NCI-H146 treated with DMSO at 0.1 percent for 48 hours (cell line): ENCODE measurements at regions not wholly inside any gene's neighbourhood (a gene's known extent, or its start where the extent isn't known, plus 50 kb on each side); places are given as distances from the start of the nearest gene placed in this dataset.
"Not testable (repeated sequence)": the region's sequence is repeated elsewhere in the genome, so short reads cannot be mapped to it uniquely, and the experiment has no call there.

Source experiments
- DNase-seq: peaks from one replicate; lab custom pipeline; 2025; ENCODE audit not compliant: unreplicated experiment; lab: John Stamatoyannopoulos, UW

DNA sequence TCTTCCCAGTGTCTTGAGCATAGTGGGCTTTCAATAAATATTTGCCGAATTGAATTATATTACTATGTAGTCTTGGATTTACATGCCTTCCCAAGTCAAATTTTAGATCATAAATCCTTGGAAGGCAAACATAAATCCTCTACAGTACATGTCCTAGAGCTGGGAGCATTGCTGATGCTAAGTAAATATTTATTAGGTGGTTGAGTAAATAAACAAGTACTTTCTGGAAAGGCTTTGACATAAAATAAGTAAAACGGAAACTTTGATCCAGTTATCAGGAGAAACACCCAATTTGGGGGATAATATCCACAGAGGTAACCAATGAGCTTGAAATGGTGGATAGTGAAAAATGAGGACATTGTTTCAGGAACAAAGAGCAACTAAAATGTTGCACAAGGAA is 162.8 kb upstream of the SVIL start:
- DNase-seq, result no peak

DNA sequence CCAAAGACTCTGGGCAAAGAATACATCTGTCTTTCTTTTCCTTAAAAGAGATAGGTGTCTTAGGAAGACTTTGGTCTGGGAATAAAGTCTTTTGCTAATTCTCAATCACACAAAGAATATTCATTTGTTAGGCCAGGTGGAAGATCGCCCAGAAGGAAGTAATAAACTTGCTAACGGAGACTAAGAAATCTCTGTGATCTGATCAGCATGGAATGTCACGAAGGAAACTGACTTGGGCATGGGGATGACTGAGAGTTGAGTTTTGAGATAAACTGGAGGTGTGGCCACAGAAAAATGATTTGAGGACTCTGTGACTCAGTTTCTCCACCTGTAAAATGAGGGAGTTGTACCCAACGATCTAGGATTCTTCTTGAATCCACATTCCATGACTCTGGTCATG is 161.1 kb upstream of the SVIL start:
- DNase-seq, result no peak

DNA sequence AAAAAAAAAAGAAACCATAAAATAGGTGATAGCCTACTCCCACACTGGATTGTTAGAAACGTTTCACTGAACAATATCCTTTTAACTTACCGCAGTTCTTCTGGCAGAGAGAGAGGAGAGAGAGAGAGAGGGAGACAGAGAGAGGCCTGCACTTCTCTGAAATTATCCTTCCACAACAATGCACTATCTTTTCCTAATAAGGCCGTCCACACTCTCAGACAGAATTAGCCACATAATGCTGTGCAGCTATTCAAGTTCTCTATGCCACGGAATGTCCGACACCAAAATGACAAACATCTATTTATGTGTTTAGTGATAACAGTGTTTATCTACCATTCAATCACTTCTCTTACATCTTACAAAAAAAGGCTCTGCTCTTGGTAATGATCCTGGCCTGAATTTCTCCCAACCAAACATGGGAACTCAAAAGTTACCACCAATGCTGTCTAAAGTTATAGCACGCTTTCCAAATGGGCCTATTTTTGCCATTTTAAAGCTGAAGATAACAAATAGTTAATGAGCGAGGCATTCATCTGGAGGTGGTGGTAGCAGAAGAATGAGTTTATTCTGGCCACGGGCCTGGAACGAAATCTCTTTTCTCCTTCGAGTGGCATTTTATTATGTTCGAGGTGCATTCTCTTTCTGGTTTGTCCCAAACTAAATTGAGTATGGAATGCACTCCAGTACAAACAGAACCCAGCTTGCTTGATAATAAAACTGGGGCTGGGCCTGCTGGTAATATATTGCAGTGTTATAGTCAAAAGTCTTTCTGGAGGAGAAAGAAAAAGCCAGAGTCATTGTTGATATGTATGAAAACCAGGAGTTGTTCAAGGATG is 160.2 kb upstream of the SVIL start:
- no peak for DNase-seq

DNA sequence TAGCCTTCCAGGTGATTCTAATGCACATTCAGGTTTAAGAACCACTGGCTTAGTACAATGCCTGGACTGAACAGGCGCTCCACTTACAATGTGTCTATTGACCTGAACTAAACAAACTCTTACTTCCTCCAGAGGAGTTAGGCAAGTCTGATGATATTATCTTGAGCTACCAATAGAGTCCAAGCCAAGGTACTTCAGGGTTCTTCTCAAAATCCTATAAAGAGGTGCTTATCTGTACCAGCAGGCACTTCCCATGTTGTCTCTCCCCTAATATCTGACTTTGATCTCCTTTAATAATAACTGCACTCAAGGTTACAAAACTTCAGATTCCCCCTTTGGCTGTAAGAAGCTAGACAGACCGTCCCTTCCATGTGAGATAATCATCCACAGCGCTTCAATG is 157.0 kb upstream of the SVIL start:
- no peak for DNase-seq

DNA sequence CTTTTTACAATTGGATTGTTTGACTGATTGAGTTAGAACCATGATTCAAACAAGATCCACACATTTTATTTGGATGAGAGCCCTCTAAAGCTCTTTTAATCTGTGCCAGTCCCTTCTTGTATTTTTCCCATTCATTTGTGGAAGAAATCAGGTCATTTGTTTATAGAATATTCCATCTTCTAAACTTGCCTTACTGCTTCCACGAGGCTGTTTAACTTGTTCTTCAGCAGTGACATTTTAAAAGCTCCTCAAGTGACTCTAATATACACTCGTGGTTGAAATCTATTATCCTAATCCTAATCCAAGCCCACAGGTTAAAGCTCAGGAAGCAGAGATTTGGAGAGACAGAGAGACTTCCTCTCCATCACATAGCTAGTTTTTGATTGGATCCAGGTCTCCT is 155.4 kb upstream of the SVIL start:
- DNase-seq, result no peak

DNA sequence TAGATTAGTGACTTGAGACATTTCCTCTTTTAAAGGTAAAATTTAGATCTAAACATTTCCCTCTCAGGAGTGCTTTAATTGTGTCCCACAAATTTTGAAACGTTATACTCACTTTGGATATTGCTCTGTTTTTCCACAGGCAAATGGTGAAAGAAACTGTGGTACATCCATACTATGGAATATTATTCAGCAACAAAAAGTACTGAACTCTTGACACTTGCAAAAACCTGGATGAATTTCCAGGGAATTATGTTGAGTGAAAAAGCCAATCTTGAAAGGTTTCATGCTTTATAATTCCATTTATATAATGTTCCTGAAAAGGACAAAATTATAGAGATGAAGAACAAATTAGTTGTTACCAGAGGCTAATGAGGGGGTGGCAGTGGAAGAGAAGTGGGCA is 153.3 kb upstream of the SVIL start:
- no peak for DNase-seq

DNA sequence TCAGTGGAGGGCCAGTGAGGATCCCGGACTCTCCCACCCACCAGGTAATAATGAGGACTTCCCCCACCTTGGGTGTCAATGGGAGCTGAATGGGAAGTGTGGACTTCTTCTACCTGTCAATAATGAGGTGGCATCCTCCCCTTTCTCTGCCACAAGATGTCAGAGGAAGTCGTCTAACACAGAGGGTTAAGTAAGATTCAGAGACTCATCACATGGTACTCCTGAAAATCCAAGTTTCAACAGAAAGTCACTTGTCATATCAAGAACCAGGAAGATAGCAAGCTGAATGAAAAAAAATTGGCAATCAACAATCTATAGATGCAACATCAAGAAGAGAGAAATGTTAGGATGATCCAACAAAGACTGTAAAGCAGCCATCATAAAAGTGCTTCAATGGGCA is 150.9 kb upstream of the SVIL start:
- DNase-seq, result no peak

DNA sequence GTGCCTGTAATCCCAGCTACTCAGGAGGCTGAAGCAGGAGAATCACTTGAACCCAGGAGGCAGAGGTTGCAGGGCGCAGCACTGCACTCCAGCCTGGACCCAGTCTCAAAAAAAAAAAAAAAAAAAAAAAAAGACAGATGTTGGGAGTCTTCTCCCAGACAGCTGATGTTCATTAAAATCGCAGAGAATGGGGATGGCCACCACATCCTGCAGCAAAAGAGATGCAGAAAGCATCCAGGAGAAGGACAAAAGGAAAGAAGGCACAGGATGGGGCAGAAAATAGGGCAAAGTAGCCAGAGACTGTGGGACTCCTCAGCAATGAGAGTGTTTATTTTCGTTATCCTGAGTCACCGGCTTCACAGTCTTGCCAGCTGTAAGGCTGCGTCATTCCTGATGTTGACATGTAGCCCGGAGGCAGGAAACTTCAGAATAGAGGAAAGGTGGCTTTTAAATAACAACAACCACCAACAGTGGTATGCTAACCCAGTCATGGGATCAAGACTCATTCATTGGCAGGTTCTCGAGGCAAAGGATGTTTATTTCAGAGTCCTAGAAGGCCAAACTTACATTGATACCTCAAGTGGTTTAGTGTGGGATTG is 149.5 kb upstream of the SVIL start:
- no peak for DNase-seq

DNA sequence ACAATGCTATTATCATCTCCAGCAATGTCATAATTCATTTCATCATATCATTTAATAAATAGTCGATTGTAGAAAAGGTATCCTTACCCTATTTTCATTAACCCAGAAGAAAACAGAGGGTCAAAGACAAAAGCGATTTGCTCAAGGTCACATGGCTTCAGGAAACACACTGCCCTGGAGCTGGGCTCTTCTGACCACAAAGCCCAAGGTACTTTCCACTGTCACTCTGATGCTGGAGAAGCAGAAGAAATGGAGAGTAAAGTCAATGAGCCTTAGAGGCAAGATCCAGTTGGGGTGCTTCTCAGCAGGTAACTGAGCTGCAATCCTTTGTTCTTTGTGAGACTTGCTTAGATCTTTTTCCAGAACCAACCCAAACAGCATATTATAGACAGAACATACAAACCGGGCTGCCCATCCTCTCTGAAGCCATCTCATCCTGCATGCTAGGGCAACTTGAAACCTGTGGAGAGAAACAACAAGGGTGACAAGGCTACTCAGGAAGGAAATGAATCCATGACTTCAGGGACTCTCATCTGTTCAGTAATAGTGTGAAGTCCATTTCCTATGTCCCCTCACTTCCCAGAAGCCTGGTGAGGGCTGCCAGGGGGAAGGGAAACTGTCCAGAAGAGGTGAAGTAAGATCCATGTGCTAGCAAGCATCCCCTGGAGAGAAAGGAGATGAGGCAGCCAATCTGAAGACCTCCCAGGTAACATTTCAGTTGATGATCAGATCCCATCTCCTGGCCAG is 148.6 kb upstream of the SVIL start:
- DNase-seq, result no peak

DNA sequence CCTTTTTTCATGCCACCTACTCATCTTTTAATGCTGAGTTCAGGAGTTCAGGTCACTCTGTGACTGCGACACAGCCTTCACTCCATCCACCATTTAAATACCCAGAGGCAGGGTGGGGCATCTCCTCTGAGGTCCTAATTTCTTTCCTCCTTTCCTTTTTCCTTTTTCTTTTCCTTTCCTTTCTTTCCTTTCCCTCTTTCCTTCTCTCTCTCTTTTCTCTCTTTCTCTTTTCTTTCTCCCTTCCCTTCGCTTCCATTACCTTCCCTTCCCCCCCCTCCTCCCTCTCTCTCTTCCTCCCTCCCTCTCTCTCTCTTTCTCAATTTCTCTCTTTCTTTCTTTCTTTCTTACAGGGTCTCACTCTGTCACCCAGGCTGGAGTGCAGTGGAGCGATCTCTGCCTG is 145.9 kb upstream of the SVIL start:
- no peak for DNase-seq

DNA sequence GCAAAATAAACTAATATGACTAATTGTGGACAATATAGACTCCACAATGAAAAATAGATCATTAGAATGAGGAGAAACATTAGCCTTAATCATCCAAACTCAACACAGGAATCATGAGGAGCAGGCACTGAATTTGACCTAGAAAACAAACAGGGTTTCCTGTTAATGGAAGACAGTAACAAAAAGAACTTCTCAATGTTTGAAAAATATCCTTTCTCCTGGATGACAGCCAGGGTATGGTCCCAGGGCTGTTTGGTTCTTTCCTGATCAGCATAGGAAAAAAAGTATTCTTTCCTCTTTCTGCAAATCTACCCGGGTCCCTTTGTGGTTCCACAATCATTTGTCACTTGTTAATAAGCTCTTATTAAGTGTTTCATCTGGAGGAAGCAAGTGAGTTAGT is 145.3 kb upstream of the SVIL start:
- no peak for DNase-seq

DNA sequence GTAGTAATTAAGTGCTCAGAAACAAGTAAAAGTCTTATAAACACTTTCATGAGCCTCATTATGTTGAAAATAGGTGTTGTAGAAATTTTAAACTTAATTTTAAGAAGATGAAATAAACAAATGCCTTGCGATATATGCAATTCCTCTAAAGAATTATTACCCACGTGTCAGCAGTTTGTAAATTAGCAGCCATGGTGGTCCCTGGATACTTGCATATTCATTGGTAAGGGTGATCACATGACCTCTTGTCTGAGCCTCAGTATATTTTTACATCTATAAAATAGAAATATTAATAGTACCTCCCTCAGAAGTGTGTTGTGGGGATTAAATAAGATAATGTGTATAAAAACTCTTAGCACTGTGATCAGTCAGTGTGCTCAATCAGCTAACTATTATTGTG is 141.5 kb upstream of the SVIL start:
- no peak for DNase-seq

DNA sequence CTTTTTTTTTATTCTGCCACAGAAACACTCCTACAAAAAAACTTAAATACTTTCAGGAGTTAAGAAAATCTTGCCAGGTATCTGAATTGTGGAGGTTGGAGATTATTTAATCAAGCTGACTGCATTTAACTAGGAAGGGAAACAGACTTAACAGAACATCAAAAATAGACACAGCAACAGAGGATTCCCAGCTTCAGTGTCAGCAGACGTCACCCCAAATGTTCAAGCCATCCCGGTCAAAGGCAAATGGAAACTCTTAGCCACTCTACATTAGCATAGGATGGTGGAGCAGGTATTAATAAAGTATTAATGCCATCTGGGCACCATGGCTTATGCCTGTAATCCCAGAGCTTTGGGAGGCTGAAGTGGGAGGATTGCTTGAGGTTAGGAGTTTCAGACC is 139.7 kb upstream of the SVIL start:
- no peak for DNase-seq

DNA sequence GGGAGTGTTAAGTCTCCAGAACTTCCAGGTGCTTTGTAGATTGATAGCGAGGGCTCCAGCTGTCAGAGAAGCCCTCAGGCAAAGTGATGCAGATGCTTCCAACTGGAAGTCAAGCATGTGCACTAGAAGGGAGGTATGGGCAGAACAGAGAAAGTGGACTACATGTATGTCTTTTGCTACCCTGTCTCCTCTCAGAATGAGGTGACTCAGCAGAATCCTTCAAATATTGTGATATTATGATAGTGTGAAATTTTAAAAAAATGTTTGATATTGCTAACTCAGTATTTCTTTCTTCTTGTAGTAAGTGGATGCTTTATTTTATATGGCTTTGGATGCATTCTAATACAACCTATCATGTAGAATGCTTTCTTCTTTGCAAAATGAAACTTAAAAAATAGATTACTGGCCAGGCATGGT is 138.9 kb upstream of the SVIL start:
- no peak for DNase-seq

DNA sequence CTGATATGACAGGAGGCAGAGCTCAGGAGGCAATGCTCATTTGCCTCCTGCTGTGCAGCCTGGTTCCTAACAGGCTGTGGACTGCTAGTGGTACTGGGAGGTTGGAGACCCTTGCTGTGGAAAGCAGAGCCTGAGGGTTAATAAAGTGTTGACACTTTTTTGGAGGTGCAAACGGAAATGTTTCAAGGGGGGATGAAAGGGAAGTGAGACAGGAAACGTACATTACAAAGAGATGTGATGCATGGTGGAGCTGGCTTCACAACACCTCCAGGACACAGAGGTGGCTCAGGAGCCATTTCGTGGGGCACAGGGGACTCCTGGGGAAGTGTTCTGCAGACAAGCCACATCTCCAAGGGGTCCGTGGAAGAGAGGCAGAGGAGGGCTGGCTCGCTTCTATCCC is 137.6 kb upstream of the SVIL start:
- no peak for DNase-seq

DNA sequence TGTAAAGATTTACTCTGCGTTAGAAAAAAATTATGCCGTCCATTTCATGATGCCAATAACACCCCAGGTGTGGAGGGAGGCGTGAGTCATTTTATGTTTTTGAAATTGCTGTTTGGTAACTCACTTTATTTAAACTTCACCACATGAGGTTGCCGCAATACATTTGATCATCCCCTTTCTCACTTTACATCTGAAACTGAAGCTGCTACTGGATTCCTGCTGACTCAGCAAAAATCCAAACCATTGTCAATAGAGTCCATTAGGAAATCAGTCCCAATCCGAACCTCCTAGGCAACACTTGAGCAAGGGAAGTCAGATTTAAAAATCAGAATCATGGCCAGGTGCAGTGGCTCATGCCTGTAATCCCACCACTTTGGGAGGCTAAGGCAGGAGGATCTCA is 136.6 kb upstream of the SVIL start:
- no peak for DNase-seq

DNA sequence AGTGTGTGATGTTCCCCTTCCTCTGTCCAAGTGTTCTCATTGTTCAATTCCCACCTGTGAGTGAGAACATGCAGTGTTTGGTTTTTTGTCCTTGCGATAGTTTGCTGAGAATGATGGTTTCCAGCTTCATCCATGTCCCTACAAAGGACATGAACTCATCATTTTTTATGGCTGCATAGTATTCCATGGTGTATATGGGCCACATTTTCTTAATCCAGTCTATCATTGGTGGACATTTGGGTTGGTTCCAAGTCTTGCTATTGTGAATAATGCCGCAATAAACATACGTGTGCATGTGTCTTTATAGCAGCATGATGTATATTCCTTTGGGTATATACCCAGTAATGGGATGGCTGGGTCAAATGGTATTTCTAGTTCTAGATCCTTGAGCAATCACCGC is 134.5 kb upstream of the SVIL start:
- DNase-seq, result not testable (repeated sequence)

DNA sequence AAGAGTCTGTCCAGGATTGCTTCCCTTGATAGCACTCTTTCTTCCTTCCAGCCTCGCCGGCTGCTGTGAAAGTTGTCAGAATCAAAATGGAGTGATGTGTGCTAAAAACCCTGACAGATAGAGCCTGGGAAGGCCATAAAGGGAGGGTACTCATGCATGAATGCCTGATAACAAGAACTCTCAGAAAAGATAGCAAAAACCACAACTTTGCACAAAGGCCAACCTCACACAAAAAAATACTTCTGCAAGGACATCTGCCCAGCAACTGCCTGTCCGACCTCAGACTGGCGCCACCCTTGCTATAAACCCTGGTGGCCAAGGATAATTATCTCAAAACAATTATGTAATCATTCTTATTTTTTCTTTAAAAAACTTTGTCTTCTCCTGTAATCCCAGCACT is 133.2 kb upstream of the SVIL start:
- no peak for DNase-seq

DNA sequence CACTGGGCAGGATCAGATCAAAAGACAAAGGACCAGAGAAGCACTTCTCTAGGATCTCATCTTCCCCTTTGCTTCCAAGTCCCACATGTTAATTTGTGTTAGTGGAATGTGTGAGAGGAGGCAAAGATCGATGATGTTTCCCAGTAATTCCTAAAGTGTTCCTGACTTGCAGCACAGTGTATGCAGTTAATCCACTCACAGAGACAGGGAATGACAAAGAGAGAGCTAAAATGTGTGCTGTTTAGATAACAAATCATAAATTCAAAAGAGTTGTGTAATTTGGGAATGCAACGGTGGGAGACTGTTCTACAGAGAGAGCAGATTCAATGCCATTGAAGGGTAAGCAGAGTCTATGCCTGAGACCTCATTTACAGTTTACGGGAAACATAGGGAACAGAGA is 132.0 kb upstream of the SVIL start:
- DNase-seq, result no peak

DNA sequence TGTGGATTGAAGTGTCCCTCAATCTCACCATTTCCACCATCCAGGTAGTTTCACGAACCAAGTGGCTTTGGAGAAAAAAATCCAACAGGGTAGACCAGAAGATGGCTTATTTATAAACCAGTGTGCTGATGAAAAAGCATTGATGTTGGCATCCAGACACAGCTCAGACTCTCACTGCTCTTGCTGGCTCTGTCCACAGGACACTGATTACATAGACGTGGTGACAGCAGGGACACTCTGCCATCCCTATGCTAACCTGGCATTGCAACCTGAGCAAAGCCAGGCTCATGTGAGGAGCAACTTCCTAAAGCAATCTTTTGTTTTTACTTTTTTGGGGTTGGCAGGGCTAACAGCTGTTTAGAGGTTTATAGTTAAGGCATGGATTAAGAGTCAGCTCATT is 130.6 kb upstream of the SVIL start:
- DNase-seq, result no peak

DNA sequence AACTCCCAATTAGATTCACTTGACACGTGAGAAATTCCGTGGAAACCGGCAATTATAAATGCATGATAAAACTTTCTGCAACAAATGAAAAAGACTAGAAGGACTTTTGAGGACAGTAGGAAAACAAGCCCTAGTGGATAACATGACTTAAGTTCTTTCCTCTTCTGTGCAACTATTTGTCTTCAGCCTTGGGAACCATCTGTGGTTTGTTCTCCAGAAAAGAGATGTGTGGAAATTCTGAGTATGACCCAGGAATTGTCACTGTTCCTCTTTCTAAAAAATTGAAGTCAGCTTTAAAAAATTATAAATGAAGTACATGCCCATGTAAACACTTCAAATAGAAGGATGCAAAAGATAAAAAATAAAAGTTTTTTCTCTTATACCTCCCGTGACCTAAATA is 128.6 kb upstream of the SVIL start:
- no peak for DNase-seq

DNA sequence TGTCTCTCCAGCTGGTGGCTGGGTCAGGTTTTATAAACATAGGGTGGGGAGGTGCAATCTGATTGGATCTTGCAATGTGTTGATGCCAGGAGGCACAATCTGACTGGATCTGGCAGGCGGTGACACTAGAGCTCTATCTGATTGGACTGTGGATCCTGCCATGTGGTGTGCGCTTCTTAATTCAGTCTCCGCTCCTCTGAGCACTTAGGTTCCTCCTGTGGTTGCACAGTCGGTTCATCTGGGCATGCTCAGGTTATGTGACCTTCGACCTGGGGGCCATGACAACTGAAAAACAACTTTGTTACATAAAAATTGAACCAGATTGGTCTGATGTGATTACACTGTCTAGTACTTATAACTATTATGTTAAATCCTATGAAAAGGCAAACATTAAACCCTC is 127.1 kb upstream of the SVIL start:
- DNase-seq, result no peak
